ENCODE measurements at regions not wholly inside any gene's neighbourhood (a gene's known extent, or its start where the extent isn't known, plus 50 kb on each side); places are given as distances from the start of the nearest gene placed in this dataset.
"Not testable (repeated sequence)": the region's sequence is repeated elsewhere in the genome, so short reads cannot be mapped to it uniquely, and the experiment has no call there.

- DNase-seq (ENCODE audit: low spot score): no peak
- no peak overlapping the region for H3K27ac ChIP-seq (ENCODE audit: low read depth, low read length, poor library complexity, severe bottlenecking)
- TF ChIP-seq CTCF (conservative IDR thresholded peaks at IDR 0.05; ENCODE audit: low read depth, low read length) (no peak), EZH2 (IDR thresholded peaks at IDR 0.05; ENCODE audit: borderline replicate concordance, low read depth, low read length, poor library complexity, severe bottlenecking) (no peak)
- no TSS peak for BruUV-seq (replicated peaks)
- H3K36me3 ChIP-seq (ENCODE audit: insufficient read depth, low read length, poor library complexity, severe bottlenecking): no peaks in the 10 kb centered on the region
- intact Hi-C loops (cut with micrococcal nuclease; ENCODE audit: unreplicated experiment): no loop called here
- H3K4me3 ChIP-seq (ENCODE audit: low read depth, low read length, poor library complexity, severe bottlenecking): no peak overlapping the region
- no peaks in the 10 kb centered on the region for H3K27me3 ChIP-seq (replicated peaks; ENCODE audit: insufficient read depth, low read depth, low read length, poor library complexity)
- POLR2A ChIA-PET (ENCODE audit: low non-redundant PET): no interaction called here
- no peaks in the 10 kb centered on the region for H3K4me1 ChIP-seq (ENCODE audit: insufficient read depth, low read length, poor library complexity, severe bottlenecking)
- CTCF ChIA-PET: interaction anchor here (0.6 kb wide), 1 partner anchor 189 kb away, joined by 11 read pairs; no protein-coding TSS in a partner anchor
- no peaks in the 10 kb centered on the region for H3K9me3 ChIP-seq (ENCODE audit: low read depth, low read length, poor library complexity, severe bottlenecking)
Measured at GRCh38 chr13:28607187-28607955, 51.6 kb upstream of the POMP start.

- H3K4me3 ChIP-seq (ENCODE audit: low read depth, low read length, poor library complexity, severe bottlenecking): no peak overlapping the region
- H3K27ac ChIP-seq (ENCODE audit: low read depth, low read length, poor library complexity, severe bottlenecking): no peak overlapping the region
- no peaks in the 10 kb centered on the region for H3K36me3 ChIP-seq (ENCODE audit: insufficient read depth, low read length, poor library complexity, severe bottlenecking)
- no peaks in the 10 kb centered on the region for H3K4me1 ChIP-seq (ENCODE audit: insufficient read depth, low read length, poor library complexity, severe bottlenecking)
- CTCF ChIA-PET: no interaction called here
- no peaks in the 10 kb centered on the region for H3K9me3 ChIP-seq (ENCODE audit: low read depth, low read length, poor library complexity, severe bottlenecking)
- TF ChIP-seq EZH2 (IDR thresholded peaks at IDR 0.05; ENCODE audit: borderline replicate concordance, low read depth, low read length, poor library complexity, severe bottlenecking): no peak
- TF ChIP-seq CTCF (conservative IDR thresholded peaks at IDR 0.05; ENCODE audit: low read depth, low read length): no peak
- DNase-seq (ENCODE audit: low spot score): no peak
- BruUV-seq (replicated peaks): no TSS peak
- H3K27me3 ChIP-seq (replicated peaks; ENCODE audit: insufficient read depth, low read depth, low read length, poor library complexity): no peaks in the 10 kb centered on the region
- POLR2A ChIA-PET (ENCODE audit: low non-redundant PET): interaction anchor here (0.5 kb wide), 1 partner anchor 1817 kb away, joined by 3 read pairs; no protein-coding TSS in a partner anchor
- intact Hi-C loops (cut with micrococcal nuclease; ENCODE audit: unreplicated experiment): no loop called here
Measured at GRCh38 chr13:28606466-28606865, 52.5 kb upstream of the POMP start.

GRCh38 chr13:28605147-28605546 lies 53.8 kb upstream of the POMP start:
- intact Hi-C loops (cut with micrococcal nuclease; ENCODE audit: unreplicated experiment); H3K36me3 ChIP-seq (ENCODE audit: insufficient read depth, low read length, poor library complexity, severe bottlenecking); H3K4me3 ChIP-seq (ENCODE audit: low read depth, low read length, poor library complexity, severe bottlenecking); DNase-seq (ENCODE audit: low spot score); H3K4me1 ChIP-seq (ENCODE audit: insufficient read depth, low read length, poor library complexity, severe bottlenecking); CTCF ChIA-PET; POLR2A ChIA-PET (ENCODE audit: low non-redundant PET); H3K9me3 ChIP-seq (ENCODE audit: low read depth, low read length, poor library complexity, severe bottlenecking); H3K27ac ChIP-seq (ENCODE audit: low read depth, low read length, poor library complexity, severe bottlenecking); BruUV-seq (replicated peaks); H3K27me3 ChIP-seq (replicated peaks; ENCODE audit: insufficient read depth, low read depth, low read length, poor library complexity): not testable (repeated sequence)

Data from A673 (cell line).